GM23338 (cell line): ENCODE measurements at regions not wholly inside any gene's neighbourhood (a gene's known extent, or its start where the extent isn't known, plus 50 kb on each side); places are given as distances from the start of the nearest gene placed in this dataset.
A peak's percentile ranks its signal among the peaks of the same experiment; 100 is the strongest.

Source experiments
- ATAC-seq: fragments of 200-7000 bp; cut with Tn5 transposase; 3 replicates; pipeline ENCODE4 v1.9.1; 2020
- DNase-seq: peaks from one replicate; pipeline ENCODE4 v3.0.0-alpha.2; 2015; ENCODE audit warnings: low spot score
- H2AFZ ChIP-seq: fragments of 200-600 bp; sonication (generic); 2 replicates; pipeline ENCODE4 v1.8.0; 2016; ENCODE audit warnings: antibody characterized with exemption, mild to moderate bottlenecking, moderate library complexity
- H3F3A ChIP-seq: fragments of 200-600 bp; sonication (generic); replicated peaks from 2 replicates; pipeline ENCODE4 v1.8.0; 2017; ENCODE audit warnings: antibody characterized with exemption, mixed run types, low read depth
- H3K27ac ChIP-seq: fragments of 200-600 bp; sonication (generic); 2 replicates; pipeline ENCODE4 v1.6.1; 2016; ENCODE audit warnings: low read depth
- H3K27me3 ChIP-seq: fragments of 200-600 bp; sonication (generic); 2 replicates; pipeline ENCODE4 v1.8.0; 2016; ENCODE audit warnings: mild to moderate bottlenecking, mixed run types, moderate library complexity; ENCODE audit not compliant: insufficient read depth
- H3K36me3 ChIP-seq: fragments of 200-600 bp; sonication (generic); 2 replicates; pipeline ENCODE4 v1.8.0; 2016; ENCODE audit warnings: mild to moderate bottlenecking; ENCODE audit not compliant: insufficient read depth
- H3K4me1 ChIP-seq: fragments of 200-600 bp; sonication (generic); 2 replicates; pipeline ENCODE4 v1.8.0; 2016; ENCODE audit warnings: mild to moderate bottlenecking, moderate library complexity; ENCODE audit not compliant: insufficient read depth
- H3K4me2 ChIP-seq: fragments of 200-600 bp; sonication (generic); 2 replicates; pipeline ENCODE4 v1.7.1; 2017; ENCODE audit warnings: mixed run types
- H3K4me3 ChIP-seq: fragments of 200-600 bp; sonication (generic); 2 replicates; pipeline ENCODE4 v1.6.1; 2016; ENCODE audit warnings: mixed run types
- H3K79me2 ChIP-seq: fragments of 200-600 bp; sonication (generic); replicated peaks from 2 replicates; pipeline ENCODE4 v1.8.0; 2017; ENCODE audit warnings: mild to moderate bottlenecking; ENCODE audit not compliant: insufficient read depth
- H3K9me2 ChIP-seq: fragments of 200-600 bp; sonication (generic); 2 replicates; pipeline ENCODE4 v1.8.0; 2017; ENCODE audit not compliant: insufficient read depth
- H4K20me1 ChIP-seq: fragments of 200-600 bp; sonication (generic); replicated peaks from 2 replicates; pipeline ENCODE4 v1.8.0; 2017; ENCODE audit warnings: mild to moderate bottlenecking; ENCODE audit not compliant: insufficient read depth
- H3K27ac Mint-ChIP-seq: 2 replicates; pipeline ENCODE4 v1.8.0; 2020; ENCODE audit warnings: inconsistent platforms, mild to moderate bottlenecking, moderate library complexity, mixed read lengths
- H3K27me3 Mint-ChIP-seq: 3 replicates; pipeline ENCODE4 v1.8.0; 2022; ENCODE audit warnings: low read depth, mild to moderate bottlenecking, moderate library complexity, mixed read lengths, inconsistent platforms; ENCODE audit not compliant: insufficient read depth, poor library complexity
- H3K36me3 Mint-ChIP-seq: 3 replicates; pipeline ENCODE4 v1.8.0; 2021; ENCODE audit warnings: low read depth, mild to moderate bottlenecking, inconsistent platforms, moderate library complexity, mixed read lengths
- H3K4me1 Mint-ChIP-seq: 3 replicates; pipeline ENCODE4 v1.8.0; 2020; ENCODE audit warnings: mild to moderate bottlenecking, inconsistent platforms, mixed read lengths
- H3K4me3 Mint-ChIP-seq: 3 replicates; pipeline ENCODE4 v1.8.0; 2021; ENCODE audit warnings: moderate library complexity, mild to moderate bottlenecking, inconsistent platforms, mixed read lengths
- H3K9me3 Mint-ChIP-seq: 3 replicates; pipeline ENCODE4 v1.8.0; 2020; ENCODE audit warnings: moderate library complexity, mild to moderate bottlenecking, inconsistent platforms, mixed read lengths
- CREB1 ChIP-seq: fragments of 250-450 bp; sonication (Bioruptor Pico); IDR thresholded peaks from 2 replicates; pipeline ENCODE4 v1.5.0; 2020; ENCODE audit warnings: low read depth, mild to moderate bottlenecking, moderate library complexity
- CTCF ChIP-seq, 2 experiments: fragments of 200-600 bp in 1 of 2; sonication (generic) in 1 of 2; conservative IDR thresholded peaks; 2 replicates each; pipeline versions ENCODE4 v1.5.1 to v1.6.1; 2016 to 2017; ENCODE audit warnings: antibody characterized with exemption in 2 of 2, low read depth in 2 of 2, mild to moderate bottlenecking in 2 of 2, moderate library complexity in 1 of 2
- EZH2 ChIP-seq: fragments of 200-600 bp; sonication (generic); IDR thresholded peaks from one replicate; pipeline ENCODE4 v1.8.0; 2017; ENCODE audit warnings: antibody characterized with exemption, mild to moderate bottlenecking, low read depth; ENCODE audit not compliant: unreplicated experiment
- EZH2phosphoT487 ChIP-seq: fragments of 200-600 bp; sonication (generic); IDR thresholded peaks from one replicate; pipeline ENCODE4 v1.8.1; 2018; ENCODE audit warnings: antibody characterized with exemption; ENCODE audit not compliant: unreplicated experiment
- JUNB ChIP-seq: IDR thresholded peaks from one replicate; pipeline ENCODE4 v1.6.1; 2016; ENCODE audit warnings: antibody characterized with exemption; ENCODE audit not compliant: unreplicated experiment
- NANOG ChIP-seq: IDR thresholded peaks from 2 replicates; pipeline ENCODE4 v1.6.1; 2016; ENCODE audit warnings: antibody characterized with exemption, borderline replicate concordance
- POLR2AphosphoS5 ChIP-seq: IDR thresholded peaks from 2 replicates; pipeline ENCODE4 v1.6.1; 2016; ENCODE audit warnings: antibody characterized with exemption, low read depth
- ZNF114 ChIP-seq: fragments of 250-450 bp; sonication (Bioruptor Pico); IDR thresholded peaks from 2 replicates; pipeline ENCODE4 v1.5.0; 2020; ENCODE audit warnings: mild to moderate bottlenecking, moderate library complexity
- ZNF331 ChIP-seq: fragments of 250-450 bp; sonication (Bioruptor Pico); IDR thresholded peaks from 2 replicates; pipeline ENCODE4 v1.5.0; 2020; ENCODE audit warnings: low read depth, mild to moderate bottlenecking, moderate library complexity
- ZNF462 ChIP-seq: fragments of 250-450 bp; sonication (Bioruptor Pico); IDR thresholded peaks from 2 replicates; pipeline ENCODE4 v1.5.0; 2020; ENCODE audit warnings: mild to moderate bottlenecking, moderate library complexity
- TF ChIP-seq, protein P1 (sequence below): IDR thresholded peaks from 2 replicates; pipeline ENCODE4 v1.6.1; 2016; ENCODE audit warnings: antibody characterized with exemption

GRCh38 chr10:53361936-53362335 lies 589.4 kb upstream of the MBL2 start:
- DNase-seq (no peak), ATAC-seq (no peak)
- H3K9me3 Mint-ChIP-seq: peaks cover 16% of the 10 kb centered on the region
- Histone ChIP-seq H3K4me2 (no peak overlapping the region), H2AFZ (no peak overlapping the region), H4K20me1 (no peaks in the 10 kb centered on the region), H3K27me3 (no peaks in the 10 kb centered on the region), H3K27ac (no peak overlapping the region), H3K4me3 (no peak overlapping the region), H3K4me1 (peaks cover 20% of the 10 kb centered on the region), H3K9me2 (no peaks in the 10 kb centered on the region), H3F3A (no peaks in the 10 kb centered on the region), H3K79me2 (no peaks in the 10 kb centered on the region), H3K36me3 (no peaks in the 10 kb centered on the region)
- no peak overlapping the region for H3K4me3 Mint-ChIP-seq
- no peak for TF ChIP-seq CTCF (conservative IDR thresholded peaks at IDR 0.05; ENCODE audit: low read depth in 2 of 2)
- TF ChIP-seq CREB1 (CRISPR knock-in tag): no peak
- TF ChIP-seq POLR2AphosphoS5: no peak
- TF ChIP-seq NANOG: no peak
- TF ChIP-seq EZH2: no peak
- TF ChIP-seq ZNF331: no peak
- no peak for TF ChIP-seq ZNF462 (CRISPR knock-in tag)
- TF ChIP-seq, protein P1, sequence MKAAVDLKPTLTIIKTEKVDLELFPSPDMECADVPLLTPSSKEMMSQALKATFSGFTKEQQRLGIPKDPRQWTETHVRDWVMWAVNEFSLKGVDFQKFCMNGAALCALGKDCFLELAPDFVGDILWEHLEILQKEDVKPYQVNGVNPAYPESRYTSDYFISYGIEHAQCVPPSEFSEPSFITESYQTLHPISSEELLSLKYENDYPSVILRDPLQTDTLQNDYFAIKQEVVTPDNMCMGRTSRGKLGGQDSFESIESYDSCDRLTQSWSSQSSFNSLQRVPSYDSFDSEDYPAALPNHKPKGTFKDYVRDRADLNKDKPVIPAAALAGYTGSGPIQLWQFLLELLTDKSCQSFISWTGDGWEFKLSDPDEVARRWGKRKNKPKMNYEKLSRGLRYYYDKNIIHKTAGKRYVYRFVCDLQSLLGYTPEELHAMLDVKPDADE: no peak
- no peak for TF ChIP-seq ZNF114 (CRISPR knock-in tag)
- no peak for TF ChIP-seq EZH2phosphoT487
- TF ChIP-seq JUNB: no peak
- peak overlapping the region; percentile 76; the same call in 1 of the 2 replicates for H3K27ac Mint-ChIP-seq
- H3K36me3 Mint-ChIP-seq: peaks cover 35% of the 10 kb centered on the region
- H3K27me3 Mint-ChIP-seq: peaks cover 8% of the 10 kb centered on the region
- H3K4me1 Mint-ChIP-seq: peaks cover 33% of the 10 kb centered on the region
